ENCODE measurements at regions not wholly inside any gene's neighbourhood (a gene's known extent, or its start where the extent isn't known, plus 50 kb on each side); places are given as distances from the start of the nearest gene placed in this dataset.
"Not testable (repeated sequence)": the region's sequence is repeated elsewhere in the genome, so short reads cannot be mapped to it uniquely, and the experiment has no call there.

- TF ChIP-seq, protein P1, sequence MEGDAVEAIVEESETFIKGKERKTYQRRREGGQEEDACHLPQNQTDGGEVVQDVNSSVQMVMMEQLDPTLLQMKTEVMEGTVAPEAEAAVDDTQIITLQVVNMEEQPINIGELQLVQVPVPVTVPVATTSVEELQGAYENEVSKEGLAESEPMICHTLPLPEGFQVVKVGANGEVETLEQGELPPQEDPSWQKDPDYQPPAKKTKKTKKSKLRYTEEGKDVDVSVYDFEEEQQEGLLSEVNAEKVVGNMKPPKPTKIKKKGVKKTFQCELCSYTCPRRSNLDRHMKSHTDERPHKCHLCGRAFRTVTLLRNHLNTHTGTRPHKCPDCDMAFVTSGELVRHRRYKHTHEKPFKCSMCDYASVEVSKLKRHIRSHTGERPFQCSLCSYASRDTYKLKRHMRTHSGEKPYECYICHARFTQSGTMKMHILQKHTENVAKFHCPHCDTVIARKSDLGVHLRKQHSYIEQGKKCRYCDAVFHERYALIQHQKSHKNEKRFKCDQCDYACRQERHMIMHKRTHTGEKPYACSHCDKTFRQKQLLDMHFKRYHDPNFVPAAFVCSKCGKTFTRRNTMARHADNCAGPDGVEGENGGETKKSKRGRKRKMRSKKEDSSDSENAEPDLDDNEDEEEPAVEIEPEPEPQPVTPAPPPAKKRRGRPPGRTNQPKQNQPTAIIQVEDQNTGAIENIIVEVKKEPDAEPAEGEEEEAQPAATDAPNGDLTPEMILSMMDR (IDR thresholded peaks at IDR 0.05; ENCODE audit: control insufficient read depth, insufficient read depth, low read depth, low read length, missing control alignments): no peak
- DNase-seq (ENCODE audit: low read depth): no peak
- no peak overlapping the region for H3K4me3 ChIP-seq (ENCODE audit: control insufficient read depth, low read depth, low read length)
Measured at GRCh38 chr6:170057034-170057734, 233.7 kb downstream of the DLL1 start.

DNA sequence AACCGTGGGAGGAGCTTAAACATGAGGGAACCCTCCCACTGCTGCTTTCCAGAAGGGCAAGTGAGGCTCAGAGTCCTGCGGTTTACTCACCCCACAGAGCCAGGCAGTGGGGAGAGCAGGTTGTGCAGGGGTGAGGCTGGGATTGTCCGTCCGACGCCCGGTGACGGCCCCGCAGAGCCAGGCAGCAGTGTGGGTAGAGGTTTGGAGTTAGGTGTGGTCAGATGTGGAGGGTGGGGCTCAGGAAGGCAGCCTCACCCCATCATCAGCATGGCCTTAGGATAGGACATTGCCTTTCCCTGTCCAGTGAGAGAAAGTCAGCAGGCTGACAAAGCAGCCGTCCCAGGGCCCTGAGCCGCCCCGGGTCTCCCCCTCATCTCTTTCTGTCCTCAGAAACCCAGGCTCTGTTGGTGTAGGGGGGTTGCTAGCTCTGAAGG is 234.6 kb downstream of the DLL1 start:
- H3K4me3 ChIP-seq (ENCODE audit: control insufficient read depth, low read depth, low read length): no peak overlapping the region
- TF ChIP-seq, protein P1 (IDR thresholded peaks at IDR 0.05; ENCODE audit: control insufficient read depth, insufficient read depth, low read depth, low read length, missing control alignments): no peak
- no peak for DNase-seq (ENCODE audit: low read depth)

DNA sequence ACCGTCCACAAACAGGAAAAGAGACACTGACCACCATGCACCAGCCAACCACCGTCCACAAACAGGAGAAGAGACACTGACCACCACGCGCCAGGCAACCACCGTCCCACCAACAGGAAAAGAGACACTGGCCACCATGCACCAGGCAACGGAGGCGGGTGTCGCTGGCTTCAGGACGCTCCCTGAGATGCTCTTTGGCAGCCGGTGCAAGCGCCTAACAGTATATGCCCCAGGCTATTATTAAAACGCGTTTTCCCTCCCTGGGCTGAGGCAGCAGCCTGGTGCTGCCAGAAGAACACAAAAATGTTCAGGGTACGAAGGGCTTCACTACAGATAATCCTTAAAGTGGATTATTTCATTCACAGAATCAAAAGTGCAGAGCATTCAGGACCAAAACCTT is 235.1 kb downstream of the DLL1 start:
- not testable (repeated sequence) for DNase-seq (ENCODE audit: low read depth); H3K4me3 ChIP-seq (ENCODE audit: control insufficient read depth, low read depth, low read length)

GRCh38 chr6:170053966-170054661 is 236.8 kb downstream of the DLL1 start:
- no peak overlapping the region for H3K4me3 ChIP-seq (ENCODE audit: control insufficient read depth, low read depth, low read length)
- TF ChIP-seq, protein P1 (IDR thresholded peaks at IDR 0.05; ENCODE audit: control insufficient read depth, insufficient read depth, low read depth, low read length, missing control alignments): no peak
- DNase-seq (ENCODE audit: low read depth): no peak

DNA sequence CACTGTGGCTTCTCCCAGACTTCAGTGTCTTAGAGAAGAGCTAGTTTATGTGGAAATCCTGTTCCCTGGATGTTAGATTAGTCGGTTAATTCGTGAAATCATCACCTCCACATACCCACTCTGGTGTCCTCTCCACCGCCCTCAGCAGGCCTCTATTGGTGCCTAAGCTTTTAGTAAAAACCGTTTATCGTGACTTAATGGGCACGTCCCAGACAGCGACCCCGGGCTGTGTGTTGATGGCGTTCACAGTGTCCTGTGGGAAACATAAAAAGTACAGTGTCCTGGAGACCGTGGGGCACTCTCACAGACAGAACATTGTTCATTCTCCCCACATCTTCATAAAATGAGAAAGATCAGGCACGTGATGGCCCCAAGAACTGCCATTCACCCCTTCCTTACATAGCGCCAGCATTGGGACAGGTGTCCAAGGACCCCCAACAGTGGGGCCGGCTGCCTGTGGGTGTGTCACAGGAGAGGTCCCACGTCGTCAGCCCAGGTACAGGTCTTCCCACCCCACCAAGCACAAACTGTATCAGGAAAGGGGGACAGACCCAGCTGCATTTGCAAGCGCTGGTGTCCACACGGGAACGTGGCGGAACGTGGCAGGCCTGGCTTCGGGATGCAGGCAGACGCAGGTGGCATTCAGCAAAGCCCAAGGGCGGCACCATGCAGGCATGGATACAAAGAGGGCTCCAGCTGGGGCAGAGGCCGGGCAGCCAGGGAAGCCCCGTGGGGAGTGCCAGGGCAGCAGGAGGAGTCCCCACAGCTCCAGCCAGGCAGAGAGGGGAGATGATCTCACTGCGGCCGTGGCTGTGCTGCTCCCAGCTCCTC is 237.7 kb downstream of the DLL1 start:
- DNase-seq (ENCODE audit: low read depth): no peak
- TF ChIP-seq, protein P1 (IDR thresholded peaks at IDR 0.05; ENCODE audit: control insufficient read depth, insufficient read depth, low read depth, low read length, missing control alignments): no peak

DNA sequence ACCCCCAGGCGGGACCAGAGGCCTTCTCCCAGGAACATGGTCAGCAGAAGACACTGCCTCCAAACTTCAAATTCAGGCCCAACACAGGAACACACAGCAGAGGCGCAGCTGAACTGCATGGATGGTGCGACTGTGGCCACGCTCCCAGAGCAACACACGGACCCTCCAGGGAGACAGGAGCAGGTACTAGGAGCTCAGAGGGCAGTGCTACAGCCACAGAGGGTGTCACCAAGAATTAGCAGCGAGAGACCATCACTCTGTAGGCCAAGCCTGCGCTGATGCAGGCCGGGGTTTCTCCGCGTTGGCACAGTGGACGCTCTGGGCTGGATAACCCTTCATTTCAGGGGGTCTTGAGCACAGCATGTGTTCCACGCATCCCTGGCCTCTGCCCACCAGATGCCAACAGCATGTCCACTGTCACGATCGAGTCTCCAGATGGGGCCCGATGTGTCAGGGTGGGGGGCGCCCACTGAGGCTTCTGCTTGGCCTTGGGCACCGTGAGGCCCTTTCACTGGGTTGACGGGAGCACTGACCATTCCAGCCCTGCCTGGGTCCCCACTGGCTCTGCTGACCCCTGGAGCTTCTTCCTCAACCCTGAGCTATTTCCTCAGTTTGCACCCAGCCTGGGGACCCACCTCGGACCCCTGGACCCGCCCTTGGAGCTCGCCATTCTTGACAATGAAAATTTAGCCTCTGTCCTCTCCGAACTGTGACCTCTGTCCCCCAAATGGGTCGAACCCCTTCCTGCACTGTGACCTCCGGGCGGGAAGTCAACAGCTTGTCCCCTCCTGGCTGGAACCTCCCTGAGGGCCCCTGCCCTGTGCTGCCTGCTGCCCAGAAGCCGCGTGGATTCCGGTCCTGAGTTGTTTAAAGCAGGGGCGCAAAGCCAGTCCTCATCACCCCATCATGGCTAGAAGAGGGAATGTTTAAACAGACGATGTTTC is 239.4 kb downstream of the DLL1 start:
- H3K4me3 ChIP-seq (ENCODE audit: control insufficient read depth, low read depth, low read length): no peak overlapping the region
- TF ChIP-seq, protein P1 (IDR thresholded peaks at IDR 0.05; ENCODE audit: control insufficient read depth, insufficient read depth, low read depth, low read length, missing control alignments): no peak
- no peak for DNase-seq (ENCODE audit: low read depth)

More for the DNA sequence above, 237.7 kb downstream of the DLL1 start:
- no peak overlapping the region for H3K4me3 ChIP-seq (ENCODE audit: control insufficient read depth, low read depth, low read length)
